HuH-7 (cell line): ENCODE measurements at regions not wholly inside any gene's neighbourhood (a gene's known extent, or its start where the extent isn't known, plus 50 kb on each side); places are given as distances from the start of the nearest gene placed in this dataset.

Source experiments
- DNase-seq: peaks from one replicate; pipeline ENCODE4 v3.0.0; 2011; ENCODE audit warnings: low spot score

DNA sequence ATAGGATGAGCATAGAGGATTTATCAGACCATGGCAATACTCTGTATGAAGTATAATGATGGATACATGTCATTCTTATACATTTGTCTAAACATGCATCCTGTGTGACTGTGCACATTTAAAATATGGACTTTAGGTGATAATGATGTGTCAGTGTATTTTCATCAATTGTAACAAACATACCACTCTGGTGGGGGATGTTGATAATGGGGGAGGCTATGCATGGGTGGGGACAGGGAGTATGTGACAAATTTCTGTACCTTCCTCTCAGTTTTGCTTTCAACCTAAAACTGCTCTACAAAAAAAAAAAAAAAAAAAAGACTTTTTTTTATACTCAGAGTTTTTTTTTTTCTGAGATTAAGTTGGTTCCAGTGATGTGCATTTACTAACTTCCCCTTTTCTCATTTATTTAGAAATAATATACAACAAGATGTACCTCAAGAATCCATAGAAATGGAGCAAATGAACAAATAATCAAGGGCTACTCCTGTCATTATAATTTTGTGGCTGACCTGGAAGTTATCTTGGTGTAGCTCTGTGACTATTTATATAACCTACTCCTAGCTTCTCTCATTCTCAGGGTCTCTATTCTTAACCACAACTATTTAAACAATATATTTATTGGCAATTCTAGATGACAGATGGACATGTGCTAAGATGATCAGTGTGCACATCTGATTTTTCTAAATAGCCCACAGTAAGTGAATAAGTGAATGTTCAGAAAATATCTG is 108.9 kb upstream of the ITGA4 start:
- no peak for DNase-seq

DNA sequence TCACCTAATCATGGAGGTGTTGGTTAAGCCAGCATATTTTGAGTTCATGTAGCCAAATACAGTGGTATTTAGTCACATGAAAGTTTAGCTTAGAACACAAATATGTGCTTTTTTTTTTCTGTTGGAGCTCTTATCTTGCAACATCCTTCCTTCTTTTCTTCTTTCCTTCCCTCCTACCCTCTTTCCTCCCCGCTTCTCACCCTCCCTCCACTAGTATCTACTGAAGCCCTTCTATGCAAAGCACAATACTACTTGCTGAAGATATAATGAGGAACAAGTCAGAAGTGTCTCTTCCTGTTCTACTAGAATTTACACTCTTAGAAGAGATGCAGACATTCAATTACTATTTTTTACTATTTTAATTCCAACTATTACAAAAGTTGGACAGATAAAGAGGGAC is 105.0 kb upstream of the ITGA4 start:
- DNase-seq = no peak

DNA sequence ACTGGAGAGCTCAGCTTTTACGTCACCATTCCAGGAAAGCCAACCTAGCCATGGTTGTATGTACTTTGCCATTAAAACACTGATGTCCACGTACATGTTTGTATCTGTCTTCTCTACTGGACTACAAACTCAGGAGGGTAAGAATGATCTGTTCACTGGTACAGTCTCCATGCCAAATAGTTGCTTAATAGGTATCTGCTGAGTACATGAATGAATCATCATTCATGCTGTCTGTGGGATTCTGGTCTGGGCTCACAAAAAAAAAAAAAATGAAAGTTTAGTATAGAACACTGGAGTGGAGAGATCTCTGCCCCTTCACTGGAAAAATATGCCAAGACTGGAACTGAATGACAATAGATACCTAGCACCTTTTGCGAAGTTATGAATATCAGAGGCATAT is 102.6 kb upstream of the ITGA4 start:
- no peak for DNase-seq

DNA sequence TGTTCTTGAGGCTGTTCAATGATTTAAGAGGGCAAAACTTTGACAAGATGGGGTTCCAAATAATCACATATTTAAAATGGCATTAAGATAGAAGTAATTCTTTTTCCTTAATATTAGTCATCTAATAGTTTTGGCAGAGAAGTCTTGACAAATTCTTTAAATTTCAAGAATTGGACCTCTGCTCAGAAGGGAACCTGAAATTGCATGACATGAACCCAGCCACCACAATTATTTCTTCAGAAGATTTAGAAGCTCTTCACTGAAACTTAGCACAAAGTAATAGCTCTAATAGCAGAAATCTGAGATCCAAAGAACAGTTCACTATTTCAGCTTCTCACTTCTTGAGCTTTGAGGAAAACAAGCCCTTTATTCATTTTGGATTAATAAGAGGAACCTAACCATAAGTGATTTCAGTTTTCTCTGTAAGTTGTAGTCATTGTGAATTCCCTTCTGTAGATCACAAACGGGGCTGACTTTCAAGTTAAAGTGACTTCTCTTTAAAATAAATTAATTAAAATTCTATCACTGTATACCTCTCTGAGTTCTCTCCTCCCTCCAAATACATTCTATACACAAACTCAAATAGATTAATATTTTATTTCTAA is 100.6 kb upstream of the ITGA4 start:
- no peak for DNase-seq

DNA sequence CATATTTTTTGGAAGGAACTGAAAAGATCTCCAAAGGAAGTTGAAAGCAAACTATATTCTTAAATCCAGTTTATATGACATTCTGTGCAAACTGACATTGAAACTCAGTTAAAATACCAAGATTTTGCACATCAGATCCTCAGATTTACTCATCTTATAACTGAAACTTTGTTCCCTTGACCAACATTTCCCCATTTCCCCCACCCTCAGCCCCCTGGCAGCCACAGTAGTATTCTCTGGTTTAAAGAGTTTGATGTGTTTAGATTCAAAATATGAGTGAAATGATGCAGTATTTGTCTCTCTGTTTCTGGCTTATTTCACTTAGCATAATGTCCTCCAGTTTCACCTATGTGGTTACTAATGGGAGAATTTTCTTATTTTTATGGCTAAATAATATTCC is 99.2 kb upstream of the ITGA4 start:
- DNase-seq = no peak

DNA sequence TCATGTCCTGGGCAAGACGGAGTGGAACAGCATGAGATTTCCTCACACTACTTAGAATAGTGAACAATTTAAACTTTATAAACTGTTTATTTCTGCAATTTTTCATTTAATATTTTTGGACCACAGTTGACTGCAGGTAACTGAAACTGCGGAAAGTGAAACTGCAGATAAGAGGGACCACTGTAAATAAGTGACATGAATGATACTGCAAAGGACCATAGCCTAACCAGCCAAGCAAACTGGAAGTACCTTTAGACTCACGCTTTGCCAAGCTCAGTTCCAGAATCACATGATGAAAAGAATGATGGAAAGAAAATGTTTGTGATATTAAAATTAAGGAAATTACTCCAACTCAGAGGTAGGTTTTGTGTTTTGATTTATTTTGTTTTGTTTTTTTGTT is 94.6 kb upstream of the ITGA4 start:
- DNase-seq = no peak

DNA sequence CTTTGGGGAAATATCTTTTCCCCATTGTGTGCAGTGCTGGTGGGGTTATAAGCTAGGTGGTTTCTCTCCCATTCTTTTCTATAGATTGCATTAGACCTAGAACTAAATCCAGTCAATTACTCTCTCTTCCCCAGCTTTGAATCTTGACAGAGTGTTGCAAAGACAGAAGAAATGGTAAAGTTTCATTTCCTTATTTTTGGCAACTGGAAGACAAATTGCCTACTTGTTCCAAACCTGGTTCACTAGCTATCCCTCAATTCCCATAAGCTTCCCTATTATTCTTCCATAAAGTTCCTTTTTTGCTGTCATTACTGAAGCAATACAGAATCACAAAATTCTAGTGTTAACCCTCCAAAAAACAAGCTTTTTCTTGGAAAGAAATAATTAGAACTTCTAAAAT is 94.0 kb upstream of the ITGA4 start:
- no peak for DNase-seq

DNA sequence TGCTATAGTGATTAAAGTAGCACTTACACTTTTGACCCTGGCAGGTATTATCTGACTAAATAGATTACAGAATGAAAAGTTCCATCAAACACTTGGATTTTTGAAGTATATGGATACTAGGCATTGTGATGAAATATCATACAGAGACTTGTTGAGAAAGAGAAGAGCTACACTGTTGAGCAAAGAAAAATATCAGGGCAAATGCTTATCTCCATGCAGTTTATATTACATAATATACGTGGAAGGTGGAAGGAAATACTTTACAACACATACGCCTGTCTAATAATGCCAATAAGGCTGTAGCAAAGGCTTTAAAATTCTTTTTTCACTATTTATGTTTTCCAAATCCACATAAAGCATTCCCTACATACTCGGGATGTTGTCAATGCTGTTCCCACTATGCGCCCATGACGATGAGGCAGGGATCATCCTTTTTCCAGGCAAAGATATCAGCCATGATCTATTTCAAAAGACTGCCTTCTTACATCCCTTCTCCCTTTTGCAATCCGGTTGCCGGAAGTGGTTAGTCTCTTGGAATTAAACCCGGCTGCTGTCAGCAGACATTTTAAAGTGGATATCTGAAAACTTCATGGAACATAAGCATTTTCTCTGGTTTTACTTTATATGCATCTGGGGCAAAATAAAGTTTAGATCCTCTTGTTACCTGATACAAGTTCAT is 92.6 kb upstream of the ITGA4 start:
- DNase-seq = no peak

DNA sequence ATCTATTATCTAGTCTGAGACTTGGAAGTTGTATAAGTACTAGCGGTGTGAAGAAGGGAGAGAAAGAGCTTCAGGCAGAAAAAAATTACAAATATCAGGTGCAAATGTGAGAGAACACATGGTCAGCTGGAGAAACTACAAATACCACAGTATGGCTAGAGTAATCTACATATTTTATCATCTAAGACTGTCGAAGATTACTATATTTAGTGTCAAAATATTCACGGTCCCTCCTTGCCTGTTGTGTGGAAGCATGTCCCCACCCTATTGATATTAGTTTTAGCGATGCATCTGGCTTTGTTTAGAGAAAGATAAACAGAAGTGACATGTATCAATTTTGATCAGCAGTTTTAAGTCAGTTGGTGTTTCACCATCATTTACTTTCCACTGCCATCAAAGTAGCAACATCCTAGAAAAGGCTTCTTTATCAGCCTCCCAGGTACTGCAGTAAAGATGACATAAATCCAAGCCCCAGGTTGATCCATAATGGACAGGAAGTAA is 90.5 kb upstream of the ITGA4 start:
- DNase-seq = no peak

DNA sequence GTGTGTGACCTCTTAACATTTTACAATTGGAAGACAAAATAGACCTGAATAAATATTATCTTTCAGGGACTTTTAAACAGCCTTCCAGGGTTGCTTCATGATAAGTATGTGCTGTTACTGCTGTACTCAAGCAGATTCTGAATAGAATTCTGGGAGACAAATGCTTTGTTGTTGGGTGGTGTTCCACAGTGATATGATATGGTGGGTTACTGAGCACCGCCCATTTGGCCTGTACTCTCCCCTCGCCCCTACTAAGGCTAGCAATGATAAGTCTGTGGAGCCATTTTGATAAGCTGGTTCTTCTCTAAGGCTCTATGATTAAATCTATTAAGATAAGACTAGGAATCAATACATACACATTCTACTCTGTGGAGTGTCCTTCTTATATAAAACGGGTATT is 89.8 kb upstream of the ITGA4 start:
- DNase-seq = no peak

DNA sequence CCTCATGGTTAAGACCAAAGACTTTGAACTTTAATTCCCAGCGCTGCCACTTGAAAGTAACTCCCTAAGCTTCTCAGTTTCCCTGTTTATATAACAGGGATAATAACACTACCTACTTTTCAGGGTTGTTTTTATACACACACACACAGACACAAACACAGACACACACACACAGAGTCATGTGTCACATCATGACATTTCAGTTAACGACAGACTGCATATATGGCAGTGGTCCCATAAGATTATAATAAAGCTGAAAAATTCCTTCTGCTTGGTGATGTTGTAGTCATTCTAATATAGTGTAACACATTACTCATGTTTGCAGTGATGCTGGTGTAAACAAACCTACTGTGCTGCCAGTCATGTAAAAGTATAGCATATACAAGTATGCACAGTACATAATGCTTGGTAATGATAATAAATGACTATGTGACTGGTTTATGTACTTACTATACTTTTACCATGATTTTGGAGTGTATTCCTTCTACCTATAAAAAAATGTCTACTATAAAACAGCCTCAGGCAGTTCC is 89.2 kb upstream of the ITGA4 start:
- no peak for DNase-seq

DNA sequence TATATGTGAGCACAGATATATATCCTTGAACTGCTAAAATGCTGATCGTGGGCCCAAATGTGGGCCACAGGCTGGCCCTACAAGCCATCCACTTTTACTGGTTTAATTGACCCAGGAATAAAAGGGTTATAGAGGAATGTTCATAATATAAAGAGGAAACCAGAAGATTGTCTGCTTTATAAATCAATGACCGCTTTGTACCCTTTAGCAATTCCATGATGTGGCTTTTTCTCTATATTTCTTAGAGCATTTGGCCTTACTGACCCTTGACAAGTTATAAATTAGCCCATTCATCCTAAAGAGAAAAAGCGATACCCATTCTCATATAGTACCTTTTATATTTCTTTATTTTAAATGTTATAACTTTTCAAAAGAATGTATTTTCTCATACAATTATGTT is 87.1 kb upstream of the ITGA4 start:
- DNase-seq = no peak

DNA sequence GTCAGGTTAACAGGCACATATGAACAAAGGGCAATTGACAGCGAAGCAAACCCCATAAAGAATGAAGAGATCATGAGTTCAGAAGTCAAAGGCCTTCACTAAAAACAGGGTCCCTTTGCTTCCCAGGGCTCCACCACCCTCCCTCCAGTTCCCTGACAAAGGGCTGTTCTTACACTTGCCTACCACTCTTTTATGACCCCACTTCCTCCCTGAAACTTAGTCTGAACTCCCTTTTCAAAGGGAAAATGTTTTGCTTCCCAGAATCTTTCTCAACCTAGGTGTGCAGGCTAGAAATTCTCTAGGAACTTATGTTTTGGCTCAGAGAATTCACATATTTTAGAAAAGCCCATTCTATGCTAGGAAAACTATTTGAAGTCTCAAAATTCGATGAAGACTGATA is 86.0 kb upstream of the ITGA4 start:
- DNase-seq = no peak

DNA sequence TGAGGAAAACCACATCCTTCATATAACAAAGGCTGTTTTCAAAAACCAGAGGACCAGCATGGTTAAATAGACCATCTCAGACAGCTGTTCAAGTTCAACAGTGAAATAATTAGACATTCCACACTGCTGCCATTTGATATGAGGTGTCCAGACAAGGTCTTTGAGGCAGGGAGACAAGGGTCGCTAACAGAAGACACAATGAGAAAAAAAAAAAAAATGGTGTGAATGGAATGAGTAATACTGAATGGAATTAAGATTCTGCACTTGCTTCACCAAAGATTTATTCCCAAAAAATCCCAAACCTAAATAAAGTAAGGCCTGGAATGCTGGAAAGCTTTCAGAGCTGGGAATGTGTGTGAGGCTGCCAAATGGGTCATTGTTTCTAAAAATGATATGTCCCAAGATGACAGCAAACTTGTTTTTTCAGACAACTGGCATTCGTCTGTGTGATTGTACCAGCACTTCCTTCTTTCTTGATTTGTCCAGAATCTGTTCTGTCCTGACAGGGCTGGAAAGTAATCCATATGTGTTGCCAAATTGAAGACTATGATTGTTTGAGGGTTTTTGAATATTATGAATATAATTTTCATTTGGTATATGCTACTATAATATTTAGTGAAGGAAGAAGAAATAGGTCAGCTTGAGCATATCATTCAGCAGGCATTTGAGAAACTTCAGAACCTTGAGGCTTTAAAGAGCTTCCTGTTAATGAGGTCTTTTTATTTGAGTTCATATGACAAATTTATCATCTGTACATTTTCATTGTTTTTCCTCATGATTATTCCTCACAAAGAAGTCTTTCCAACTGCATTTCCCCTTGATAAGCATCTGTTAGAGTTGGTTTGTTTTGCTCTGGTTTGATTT is 85.2 kb upstream of the ITGA4 start:
- DNase-seq = no peak

DNA sequence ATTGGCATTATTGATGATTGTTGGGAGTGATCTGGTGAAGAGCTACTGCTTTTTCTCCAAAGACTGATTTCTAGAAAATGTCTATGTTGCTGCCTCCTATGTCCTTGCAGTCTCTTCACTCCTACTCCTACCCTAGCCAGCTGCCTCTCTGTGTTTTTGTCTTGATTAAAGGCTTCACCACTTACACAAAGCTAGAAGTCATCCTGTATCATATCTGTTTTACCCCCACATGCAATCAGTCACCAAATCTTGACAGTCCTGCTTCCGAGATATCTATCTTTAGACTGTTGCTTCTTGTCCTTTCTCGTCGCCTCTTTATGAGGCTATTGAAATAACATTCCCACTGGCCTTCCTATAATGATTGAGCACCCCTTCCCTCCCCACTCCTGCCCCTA is 84.5 kb upstream of the ITGA4 start:
- DNase-seq = no peak

DNA sequence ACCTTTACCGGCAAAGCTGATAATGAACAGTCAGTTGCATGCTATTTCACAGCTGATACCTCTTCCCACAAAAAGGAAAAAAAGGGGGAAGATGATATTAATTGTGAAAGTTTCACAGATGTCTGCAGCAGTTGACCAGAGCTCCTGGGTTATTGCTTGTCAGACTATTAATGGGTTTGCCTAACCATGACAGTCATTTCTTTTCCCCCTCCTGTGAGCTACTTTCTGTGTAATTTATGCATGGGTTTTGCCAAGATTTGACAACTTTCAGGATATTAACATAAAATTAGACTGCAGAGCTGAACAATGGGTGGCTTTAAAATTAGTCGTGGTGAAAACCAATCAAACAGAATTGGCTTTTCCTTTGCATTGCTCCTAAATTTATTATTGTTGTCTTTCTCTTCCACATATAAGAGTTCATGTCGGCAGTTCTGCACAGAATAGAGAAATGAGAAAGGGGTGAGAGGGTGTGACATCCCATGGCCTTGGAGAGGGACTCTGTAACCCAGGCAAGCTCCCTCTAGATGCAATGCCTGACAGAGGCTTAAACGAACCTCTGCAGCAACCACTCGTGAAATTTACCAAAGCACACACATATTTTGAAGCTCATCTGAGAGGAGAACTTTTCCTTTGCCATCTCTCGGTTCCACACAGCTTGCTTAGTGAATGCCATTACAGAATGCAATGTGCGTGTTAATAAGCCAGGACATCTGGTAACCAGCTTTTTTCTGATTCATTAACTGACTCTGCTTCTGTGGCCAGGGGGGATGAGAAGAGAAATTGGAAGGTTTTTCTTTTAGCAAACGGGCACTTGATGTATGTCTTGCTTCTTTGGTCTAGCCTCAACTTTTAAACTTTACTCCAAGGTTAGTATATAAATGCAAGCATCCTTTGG is 82.2 kb upstream of the ITGA4 start:
- DNase-seq = no peak

DNA sequence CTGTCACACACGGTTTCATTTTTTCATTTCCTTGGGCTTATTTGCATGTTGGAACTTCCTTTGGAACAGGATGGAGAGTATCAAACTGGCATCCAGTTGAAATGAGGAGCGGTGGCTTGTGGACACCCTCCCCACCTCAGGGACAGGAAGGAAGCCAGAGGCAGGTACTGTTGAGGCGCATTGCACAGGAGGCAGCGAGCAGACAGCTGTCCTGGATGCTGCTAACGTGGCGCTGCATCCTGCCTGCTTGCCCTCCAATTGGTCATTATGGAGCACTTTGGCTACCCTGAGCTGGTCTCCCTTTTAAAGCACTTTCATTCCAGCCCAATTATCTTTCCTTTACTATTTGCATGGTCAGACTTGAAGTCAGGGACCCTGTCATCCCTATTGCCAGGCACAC is 80.7 kb upstream of the ITGA4 start:
- DNase-seq = no peak

DNA sequence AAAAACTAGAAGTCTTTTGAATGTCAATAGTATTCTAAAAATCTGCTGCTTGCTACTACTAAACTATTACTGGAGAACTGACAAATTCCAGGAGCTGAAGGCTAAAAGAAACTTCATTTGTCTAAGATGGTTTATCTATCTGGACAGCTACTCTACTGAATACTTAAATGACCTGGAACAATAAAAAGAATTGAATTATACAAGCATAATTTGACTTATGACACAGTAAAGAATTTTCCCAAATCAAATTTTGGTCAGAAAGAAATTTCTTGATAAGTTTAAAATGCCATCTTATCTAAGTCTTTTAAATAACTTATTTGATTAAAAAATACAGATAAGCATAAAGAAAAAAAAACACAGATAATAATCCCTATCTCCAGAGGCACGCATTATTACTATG is 80.2 kb upstream of the ITGA4 start:
- DNase-seq = no peak

DNA sequence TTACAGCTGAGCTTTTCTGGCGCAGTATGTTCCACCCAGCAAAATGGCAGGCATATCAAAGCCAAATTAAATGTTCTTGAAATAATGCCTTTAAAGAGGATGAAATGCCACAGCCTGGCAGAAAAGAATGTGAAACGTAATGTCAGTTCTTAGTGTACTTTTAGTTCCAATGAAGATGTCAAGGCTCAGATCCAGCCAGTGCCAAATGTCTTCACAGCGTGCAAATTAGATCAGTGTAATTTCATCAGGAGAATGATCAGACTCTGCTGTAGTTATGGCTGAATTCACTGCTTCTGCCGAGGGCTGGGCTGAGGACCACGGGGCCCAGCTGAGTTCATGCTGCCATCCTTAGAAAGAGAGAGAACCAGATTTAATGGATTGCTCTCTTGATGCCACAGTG is 78.7 kb upstream of the ITGA4 start:
- no peak for DNase-seq

DNA sequence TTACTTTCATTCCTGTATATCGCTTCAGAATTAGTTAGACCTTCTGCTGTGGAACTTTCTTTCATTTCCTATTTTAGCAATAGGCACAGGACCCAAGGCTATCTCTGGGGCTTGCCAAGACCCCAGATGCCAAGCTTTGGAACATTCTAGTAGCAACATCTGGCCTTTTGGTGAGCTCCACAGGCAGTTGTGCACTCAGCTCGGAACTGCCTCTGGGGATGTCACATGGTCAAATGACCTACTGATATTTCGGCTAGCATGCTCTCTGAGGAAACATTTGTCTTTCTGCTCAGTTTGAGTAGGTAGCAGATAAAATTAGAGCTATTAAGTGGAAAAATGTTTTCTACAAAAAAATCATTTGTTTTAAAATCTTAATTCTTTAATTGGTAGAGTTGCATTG is 76.6 kb upstream of the ITGA4 start:
- no peak for DNase-seq

DNA sequence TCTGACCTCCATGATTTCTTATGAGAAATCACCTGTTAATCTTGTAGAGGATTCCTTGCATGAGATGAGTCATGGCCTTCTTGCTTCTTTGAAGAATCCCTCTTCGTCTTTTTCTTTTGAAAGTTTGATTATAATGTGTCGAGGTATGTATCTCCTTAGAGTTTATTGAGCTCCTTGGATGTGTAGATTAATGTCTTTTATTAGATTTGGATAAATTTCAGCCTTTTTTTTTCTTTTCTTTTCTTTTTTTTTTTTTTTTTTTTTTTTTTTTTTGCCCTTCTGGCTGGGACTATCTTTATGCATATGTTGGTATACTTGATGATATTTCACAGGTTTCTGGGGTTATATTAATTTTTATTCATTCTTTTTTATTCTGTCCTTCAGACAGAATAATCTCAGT is 72.3 kb upstream of the ITGA4 start:
- no peak for DNase-seq
